Fibroblast of lung (primary cell): ENCODE measurements at regions not wholly inside any gene's neighbourhood (a gene's known extent, or its start where the extent isn't known, plus 50 kb on each side); places are given as distances from the start of the nearest gene placed in this dataset.

Source experiments
- DNase-seq, 2 donors: peaks; one replicate each; pipeline versions ENCODE4 v3.0.0 to v3.0.0-alpha.2; 2010; ENCODE audit warnings: low read depth in 2 of 2
- H2AFZ ChIP-seq: 2 replicates; pipeline ENCODE4 v1.5.1; 2012; ENCODE audit warnings: low read length, control low read depth, inconsistent platforms
- H3K27ac ChIP-seq: 2 replicates; pipeline ENCODE4 v1.5.1; 2011; ENCODE audit warnings: low read length, control low read depth; ENCODE audit not compliant: insufficient read depth
- H3K27me3 ChIP-seq: 2 replicates; pipeline ENCODE4 v1.5.1; 2011; ENCODE audit warnings: mild to moderate bottlenecking, low read length; ENCODE audit not compliant: control insufficient read depth, insufficient read depth
- H3K36me3 ChIP-seq: 2 replicates; pipeline ENCODE4 v1.5.1; 2011; ENCODE audit warnings: low read length; ENCODE audit not compliant: control insufficient read depth, insufficient read depth
- H3K4me1 ChIP-seq: 2 replicates; pipeline ENCODE4 v1.5.1; 2011; ENCODE audit warnings: low read length; ENCODE audit not compliant: control insufficient read depth, insufficient read depth; ENCODE audit errors: extremely low read depth
- H3K4me2 ChIP-seq: 2 replicates; pipeline ENCODE4 v1.5.1; 2011; ENCODE audit warnings: low read length, control low read depth; ENCODE audit not compliant: insufficient read depth; ENCODE audit errors: extremely low read depth
- H3K4me3 ChIP-seq, 4 experiments: fragments of 200-600 bp in 1 of 4; sonication (generic) in 1 of 4; replicated peaks in 1 of 4; 2 replicates each; pipeline ENCODE4 v1.5.1; 2011 to 2016; ENCODE audit warnings: low read length in 4 of 4, low read depth in 3 of 4, mild to moderate bottlenecking in 3 of 4, control low read depth in 2 of 4, inconsistent platforms in 1 of 4, mixed read lengths in 1 of 4; ENCODE audit not compliant: insufficient read depth in 1 of 4; ENCODE audit errors: control extremely low read depth in 1 of 4
- H3K79me2 ChIP-seq: 2 replicates; pipeline ENCODE4 v1.5.1; 2012; ENCODE audit warnings: mild to moderate bottlenecking, low read length, inconsistent platforms; ENCODE audit not compliant: control insufficient read depth, insufficient read depth
- H3K9ac ChIP-seq: 2 replicates; pipeline ENCODE4 v1.5.1; 2011; ENCODE audit warnings: mild to moderate bottlenecking, low read length, control low read depth; ENCODE audit not compliant: insufficient read depth
- H3K9me3 ChIP-seq: 2 replicates; pipeline ENCODE4 v1.5.1; 2012; ENCODE audit warnings: low read depth, low read length; ENCODE audit not compliant: control insufficient read depth, insufficient read depth
- H4K20me1 ChIP-seq: 2 replicates; pipeline ENCODE4 v1.5.1; 2011; ENCODE audit warnings: low read length; ENCODE audit not compliant: control insufficient read depth, insufficient read depth; ENCODE audit errors: extremely low read depth
- EZH2 ChIP-seq: IDR thresholded peaks from 2 replicates; pipeline ENCODE4 v1.5.1; 2012; ENCODE audit warnings: low read length, control low read depth, mild to moderate bottlenecking; ENCODE audit errors: missing control alignments
- TF ChIP-seq, protein P1 (sequence below), 2 donors: IDR thresholded peaks in 1 of 2; conservative IDR thresholded peaks in 1 of 2; 1 replicate in 1 of 2; 2 replicates in 1 of 2; pipeline ENCODE4 v1.5.1; 2011 to 2012; ENCODE audit warnings: low read length in 2 of 2, control low read depth in 1 of 2, inconsistent platforms in 1 of 2, low read depth in 1 of 2, mild to moderate bottlenecking in 1 of 2

DNA sequence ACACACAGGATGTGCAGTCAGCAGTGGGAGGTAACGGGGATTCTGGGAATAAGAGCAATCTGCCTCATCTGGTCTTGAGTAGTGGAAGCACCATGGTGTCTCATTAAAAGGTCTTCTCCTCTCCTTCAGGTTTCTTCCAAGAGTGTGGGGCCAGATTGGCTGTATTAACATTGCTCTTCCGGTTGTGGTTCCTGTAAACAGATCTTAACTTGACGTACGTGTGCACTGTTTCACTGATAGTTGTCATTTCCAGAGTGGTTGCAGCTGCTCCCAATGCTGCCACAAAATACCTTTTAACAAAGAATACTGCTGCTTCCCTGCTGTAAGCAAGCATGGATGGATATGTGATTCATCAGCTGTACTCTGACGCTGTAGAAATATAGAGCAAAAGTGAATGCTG, 1443.4 kb upstream of the TENM3 start:
- H3K27ac ChIP-seq, result no peak overlapping the region
- no peak overlapping the region for H2AFZ ChIP-seq
- no peaks in the 10 kb centered on the region for H3K4me1 ChIP-seq
- no peaks in the 10 kb centered on the region for H3K36me3 ChIP-seq
- peak in 1 of 2 donors; percentile 23 for DNase-seq
- H3K27me3 ChIP-seq, result no peaks in the 10 kb centered on the region
- H4K20me1 ChIP-seq, result no peaks in the 10 kb centered on the region
- no peaks in the 10 kb centered on the region for H3K79me2 ChIP-seq
- no peak for TF ChIP-seq EZH2
- TF ChIP-seq, protein P1, sequence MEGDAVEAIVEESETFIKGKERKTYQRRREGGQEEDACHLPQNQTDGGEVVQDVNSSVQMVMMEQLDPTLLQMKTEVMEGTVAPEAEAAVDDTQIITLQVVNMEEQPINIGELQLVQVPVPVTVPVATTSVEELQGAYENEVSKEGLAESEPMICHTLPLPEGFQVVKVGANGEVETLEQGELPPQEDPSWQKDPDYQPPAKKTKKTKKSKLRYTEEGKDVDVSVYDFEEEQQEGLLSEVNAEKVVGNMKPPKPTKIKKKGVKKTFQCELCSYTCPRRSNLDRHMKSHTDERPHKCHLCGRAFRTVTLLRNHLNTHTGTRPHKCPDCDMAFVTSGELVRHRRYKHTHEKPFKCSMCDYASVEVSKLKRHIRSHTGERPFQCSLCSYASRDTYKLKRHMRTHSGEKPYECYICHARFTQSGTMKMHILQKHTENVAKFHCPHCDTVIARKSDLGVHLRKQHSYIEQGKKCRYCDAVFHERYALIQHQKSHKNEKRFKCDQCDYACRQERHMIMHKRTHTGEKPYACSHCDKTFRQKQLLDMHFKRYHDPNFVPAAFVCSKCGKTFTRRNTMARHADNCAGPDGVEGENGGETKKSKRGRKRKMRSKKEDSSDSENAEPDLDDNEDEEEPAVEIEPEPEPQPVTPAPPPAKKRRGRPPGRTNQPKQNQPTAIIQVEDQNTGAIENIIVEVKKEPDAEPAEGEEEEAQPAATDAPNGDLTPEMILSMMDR (conservative IDR thresholded peaks at IDR 0.05 in 1 of 2, IDR thresholded peaks at IDR 0.05 in 1 of 2; ENCODE audit: low read depth in 1 of 2, low read length in 2 of 2), result no peak
- H3K4me3 ChIP-seq, result no peak overlapping the region
- H3K9ac ChIP-seq, result no peak overlapping the region
- no peaks in the 10 kb centered on the region for H3K9me3 ChIP-seq
- no peak overlapping the region for H3K4me2 ChIP-seq

DNA sequence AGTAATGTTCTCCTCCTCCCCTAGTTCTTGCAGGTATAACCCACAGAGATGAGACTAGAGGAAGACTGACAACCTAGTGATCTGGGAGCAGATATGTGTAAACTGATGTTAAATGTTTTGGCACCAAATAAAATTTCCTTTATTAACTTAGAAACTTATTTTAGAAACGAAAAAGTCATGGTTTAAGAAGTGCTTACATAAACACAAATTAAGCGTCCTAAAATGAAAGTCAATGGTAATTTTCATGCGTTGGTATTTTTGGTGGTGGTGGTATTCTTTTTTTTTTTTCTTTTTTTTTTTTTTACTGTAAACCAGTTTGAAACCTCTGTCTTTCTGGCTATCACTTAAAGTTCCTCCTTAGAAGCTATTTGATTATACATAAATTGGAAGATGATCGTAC, 1438.1 kb upstream of the TENM3 start:
- no peaks in the 10 kb centered on the region for H3K79me2 ChIP-seq

DNA sequence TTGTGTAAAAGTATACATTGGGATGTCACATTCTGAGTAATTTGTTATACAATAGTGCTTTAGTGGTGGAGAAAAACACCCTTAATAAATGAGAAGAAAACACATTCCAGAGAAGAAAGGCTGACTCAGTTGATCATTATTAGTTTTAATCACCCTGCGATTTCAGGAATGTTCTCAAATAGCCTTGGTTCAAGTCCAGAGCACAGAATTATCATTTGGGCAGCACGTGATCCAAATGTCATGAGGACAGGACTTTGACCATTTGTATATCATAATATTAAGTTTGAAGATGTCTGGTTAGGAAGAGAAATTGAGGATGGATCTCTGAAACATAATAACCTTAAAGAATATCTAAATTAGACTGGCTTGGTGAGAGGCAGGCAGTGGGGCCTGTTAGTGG, 1434.3 kb upstream of the TENM3 start:
- no peak overlapping the region for H3K27ac ChIP-seq
- no peak overlapping the region for H2AFZ ChIP-seq
- DNase-seq, result peak in 1 of 2 donors; percentile 39
- no peaks in the 10 kb centered on the region for H3K79me2 ChIP-seq
- no peak overlapping the region for H3K4me3 ChIP-seq
- no peaks in the 10 kb centered on the region for H3K27me3 ChIP-seq
- no peaks in the 10 kb centered on the region for H3K4me1 ChIP-seq
- no peak overlapping the region for H3K9ac ChIP-seq
- no peaks in the 10 kb centered on the region for H4K20me1 ChIP-seq
- H3K9me3 ChIP-seq, result no peaks in the 10 kb centered on the region
- no peaks in the 10 kb centered on the region for H3K36me3 ChIP-seq
- TF ChIP-seq, protein P1 (conservative IDR thresholded peaks at IDR 0.05 in 1 of 2, IDR thresholded peaks at IDR 0.05 in 1 of 2; ENCODE audit: low read depth in 1 of 2, low read length in 2 of 2), result no peak
- no peak for TF ChIP-seq EZH2
- no peak overlapping the region for H3K4me2 ChIP-seq

More for the DNA sequence above, 1438.1 kb upstream of the TENM3 start:
- H3K27ac ChIP-seq, result no peak overlapping the region
- TF ChIP-seq EZH2, result no peak
- TF ChIP-seq, protein P1 (conservative IDR thresholded peaks at IDR 0.05 in 1 of 2, IDR thresholded peaks at IDR 0.05 in 1 of 2; ENCODE audit: low read depth in 1 of 2, low read length in 2 of 2), result no peak
- no peaks in the 10 kb centered on the region for H4K20me1 ChIP-seq
- H3K36me3 ChIP-seq, result no peaks in the 10 kb centered on the region
- no peaks in the 10 kb centered on the region for H3K27me3 ChIP-seq
- no peaks in the 10 kb centered on the region for H3K4me1 ChIP-seq
- no peak overlapping the region for H3K4me3 ChIP-seq
- no peak overlapping the region for H3K4me2 ChIP-seq
- H3K9ac ChIP-seq, result no peak overlapping the region
- DNase-seq, result no peak
- H3K9me3 ChIP-seq, result no peaks in the 10 kb centered on the region
- H2AFZ ChIP-seq, result no peak overlapping the region
